ENCODE measurements at regions not wholly inside any gene's neighbourhood (a gene's known extent, or its start where the extent isn't known, plus 50 kb on each side); places are given as distances from the start of the nearest gene placed in this dataset.

DNA sequence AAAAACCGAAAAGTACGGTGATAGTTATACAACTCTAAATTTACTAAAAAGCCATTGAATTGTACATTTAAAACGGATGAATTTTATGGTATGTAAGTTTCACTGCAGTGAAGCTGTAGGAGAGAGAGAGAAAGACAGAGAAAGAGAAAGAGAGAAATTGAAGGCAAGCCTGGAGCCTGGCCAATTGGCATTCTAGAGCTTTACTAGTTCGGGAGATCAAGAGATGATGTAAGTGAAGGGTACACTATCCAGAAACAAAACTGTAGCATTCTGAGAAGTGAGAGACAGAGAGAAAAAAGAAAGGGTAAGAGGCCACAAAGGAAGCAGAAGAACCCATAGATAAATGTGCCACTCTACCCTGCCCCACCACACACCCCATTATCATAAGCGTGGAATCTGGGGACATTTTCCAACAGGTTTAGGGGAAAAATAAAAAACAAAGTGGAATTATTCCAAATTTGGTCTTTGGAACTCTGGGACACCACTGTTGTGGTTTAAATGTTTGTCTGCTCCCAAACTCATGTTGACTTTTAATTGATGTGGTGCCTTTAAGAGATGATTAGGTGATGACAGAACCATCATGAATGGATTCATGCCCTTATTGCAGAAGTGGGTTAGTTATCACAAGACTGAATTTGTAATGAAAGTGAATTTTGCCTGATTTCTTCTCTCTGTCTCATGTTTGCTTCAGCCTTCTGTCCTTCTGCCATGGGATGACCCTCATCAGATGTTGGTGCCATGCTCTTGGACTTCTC is 123.0 kb upstream of the PLS3 start:
- H3K4me1 ChIP-seq, result no peaks in the 10 kb centered on the region
- in situ Hi-C loops (cut with MboI; ENCODE audit: low sequenced_read_pairs in 4 of 4) (no loop called here), intact Hi-C loops (cut with DNase I; ENCODE audit: low total_unique reads) (no loop called here)
- H3K27me3 ChIP-seq, result no peaks in the 10 kb centered on the region
- H3K9me3 ChIP-seq, result no peaks in the 10 kb centered on the region
- ATAC-seq (no peak), DNase-seq (no peak)
- H3K4me3 ChIP-seq, result no peak overlapping the region
- TF ChIP-seq CTCF (IDR thresholded peaks at IDR 0.05 in 4 of 5, conservative IDR thresholded peaks at IDR 0.05 in 1 of 5) (no peak), POLR2A (IDR thresholded peaks at IDR 0.05) (no peak)
- H3K27ac ChIP-seq, result no peak overlapping the region
- H3K36me3 ChIP-seq, result no peaks in the 10 kb centered on the region

DNA sequence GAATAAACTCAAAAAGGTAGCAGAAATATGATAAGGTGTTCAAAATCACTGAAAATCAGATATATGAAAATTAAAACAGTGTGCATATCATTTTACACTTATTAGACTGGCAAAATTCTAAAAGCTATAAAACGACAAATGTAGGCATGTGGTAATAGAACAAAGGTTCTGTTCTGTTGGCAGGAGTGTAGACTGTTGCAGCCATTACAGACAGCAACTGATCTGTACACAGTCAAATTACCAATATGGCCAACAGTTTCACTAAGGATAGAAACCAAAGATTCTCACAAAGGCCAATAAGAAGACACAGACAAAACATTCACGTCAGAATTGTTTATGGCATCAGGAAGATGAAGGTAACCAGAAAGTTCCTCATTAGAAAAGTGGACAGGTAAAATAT is 112.8 kb upstream of the PLS3 start:
- DNase-seq (no peak), ATAC-seq (no peak)
- in situ Hi-C loops (cut with MboI; ENCODE audit: low sequenced_read_pairs in 4 of 4) (no loop called here), intact Hi-C loops (cut with DNase I; ENCODE audit: low total_unique reads) (loop anchor here (10.0 kb wide), 1 partner anchor 113 kb away; no protein-coding TSS in a partner anchor)
- H3K27me3 ChIP-seq, result no peaks in the 10 kb centered on the region
- no peak overlapping the region for H3K4me3 ChIP-seq
- H3K4me1 ChIP-seq, result no peaks in the 10 kb centered on the region
- no peak for TF ChIP-seq POLR2A (IDR thresholded peaks at IDR 0.05)
- TF ChIP-seq CTCF (IDR thresholded peaks at IDR 0.05 in 4 of 5, conservative IDR thresholded peaks at IDR 0.05 in 1 of 5), result no peak
- no peaks in the 10 kb centered on the region for H3K9me3 ChIP-seq
- no peak overlapping the region for H3K27ac ChIP-seq
- no peaks in the 10 kb centered on the region for H3K36me3 ChIP-seq

- TF ChIP-seq CTCF (IDR thresholded peaks at IDR 0.05 in 4 of 5, conservative IDR thresholded peaks at IDR 0.05 in 1 of 5), result no peak
- no peak for TF ChIP-seq POLR2A (IDR thresholded peaks at IDR 0.05)
- Histone ChIP-seq H3K4me1 (no peaks in the 10 kb centered on the region), H3K27ac (peak overlapping the region in 2 of 4 donors; percentile 38 to 39), H3K9me3 (no peaks in the 10 kb centered on the region), H3K36me3 (no peaks in the 10 kb centered on the region), H3K27me3 (no peaks in the 10 kb centered on the region), H3K4me3 (no peak overlapping the region)
- in situ Hi-C loops (cut with MboI; ENCODE audit: low sequenced_read_pairs in 4 of 4) (no loop called here), intact Hi-C loops (cut with DNase I; ENCODE audit: low total_unique reads) (loop anchor here (10.0 kb wide), 1 partner anchor 115 kb away; no protein-coding TSS in a partner anchor)
- DNase-seq (peak in 1 of 2 donors; percentile 29), ATAC-seq (no peak)
These were observed 111.2 kb upstream of the PLS3 start for GRCh38 chrX:115449742-115450141.

DNA sequence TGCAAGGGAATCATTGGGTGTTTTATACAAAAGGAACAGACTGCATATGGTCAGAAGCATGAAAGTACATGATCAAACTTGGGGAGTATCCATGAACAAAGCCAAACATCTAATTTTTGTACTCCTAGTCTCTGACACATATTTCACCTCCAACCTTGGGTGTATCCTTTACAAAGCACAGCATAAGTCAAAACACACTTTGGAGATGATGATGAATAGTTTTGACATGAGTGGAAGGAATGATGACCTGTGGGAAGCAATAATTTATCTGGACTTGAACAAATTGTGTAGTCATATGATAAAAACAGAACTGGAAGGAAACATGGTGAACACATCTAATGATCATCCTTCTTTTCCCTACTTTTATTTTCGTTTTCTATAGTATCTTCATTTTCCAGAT is 108.7 kb upstream of the PLS3 start:
- DNase-seq (no peak), ATAC-seq (no peak)
- Histone ChIP-seq H3K4me3 (no peak overlapping the region), H3K4me1 (no peaks in the 10 kb centered on the region), H3K36me3 (no peaks in the 10 kb centered on the region), H3K9me3 (no peaks in the 10 kb centered on the region), H3K27ac (no peak overlapping the region), H3K27me3 (peaks cover 0 to 7% (median 0%) of the 10 kb centered on the region in 3 donors)
- in situ Hi-C loops (cut with MboI; ENCODE audit: low sequenced_read_pairs in 4 of 4) (no loop called here), intact Hi-C loops (cut with DNase I; ENCODE audit: low total_unique reads) (no loop called here)
- TF ChIP-seq POLR2A (IDR thresholded peaks at IDR 0.05), result no peak
- no peak for TF ChIP-seq CTCF (IDR thresholded peaks at IDR 0.05 in 4 of 5, conservative IDR thresholded peaks at IDR 0.05 in 1 of 5)
